Left lung (tissue), 4 donors: ENCODE measurements at regions not wholly inside any gene's neighbourhood (a gene's known extent, or its start where the extent isn't known, plus 50 kb on each side); places are given as distances from the start of the nearest gene placed in this dataset.

Experiments used
- ATAC-seq: fragments of 200-7000 bp; cut with Tn5 transposase; one replicate; pipeline ENCODE4 v1.9.1; 2020; ENCODE audit warnings: moderate library complexity
- DNase-seq, 4 donors: peaks; one replicate each; pipeline ENCODE4 v3.0.0-alpha.2; 2013 to 2020
- H3K27ac ChIP-seq, 2 donors: fragments of 200-600 bp; sonication (generic) in 1 of 2; one replicate each; pipeline versions ENCODE4 v1.5.0 to v1.8.0; 2020 to 2021
- H3K27me3 ChIP-seq, 2 donors: fragments of 200-600 bp; sonication (generic) in 1 of 2; one replicate each; pipeline versions ENCODE4 v1.5.0 to v1.8.0; 2020 to 2021
- H3K36me3 ChIP-seq, 2 donors: fragments of 200-600 bp; sonication (generic) in 1 of 2; one replicate each; pipeline versions ENCODE4 v1.5.0 to v1.8.0; 2020 to 2021
- H3K4me1 ChIP-seq, 2 donors: fragments of 200-600 bp; one replicate each; pipeline ENCODE4 v1.8.0; 2021
- H3K4me3 ChIP-seq, 2 donors: fragments of 200-600 bp; sonication (generic) in 1 of 2; one replicate each; pipeline versions ENCODE4 v1.5.0 to v1.8.0; 2020 to 2021; ENCODE audit warnings: mild to moderate bottlenecking in 1 of 2
- H3K9me3 ChIP-seq, 2 donors: fragments of 200-600 bp; sonication (generic) in 1 of 2; one replicate each; pipeline versions ENCODE4 v1.5.0 to v1.8.0; 2020 to 2021
- intact Hi-C, 2 donors: fragments of 100-400 bp; cut with DNase I; formaldehyde crosslinking; loops; one replicate each; pipeline versions ENCODE4 v1.11.2 to v1.14.2; 2022
- TF ChIP-seq, protein P1 (sequence below), 2 donors: fragments of 200-600 bp; sonication (generic) in 1 of 2; IDR thresholded peaks; one replicate each; pipeline versions ENCODE4 v1.5.0 to v1.8.0; 2021; ENCODE audit warnings: antibody characterized with exemption in 2 of 2
- donor health status: DM: no; HTN: yes; CAD: no.
- donor health status: DM: no; HTN: no; CAD: no.

DNA sequence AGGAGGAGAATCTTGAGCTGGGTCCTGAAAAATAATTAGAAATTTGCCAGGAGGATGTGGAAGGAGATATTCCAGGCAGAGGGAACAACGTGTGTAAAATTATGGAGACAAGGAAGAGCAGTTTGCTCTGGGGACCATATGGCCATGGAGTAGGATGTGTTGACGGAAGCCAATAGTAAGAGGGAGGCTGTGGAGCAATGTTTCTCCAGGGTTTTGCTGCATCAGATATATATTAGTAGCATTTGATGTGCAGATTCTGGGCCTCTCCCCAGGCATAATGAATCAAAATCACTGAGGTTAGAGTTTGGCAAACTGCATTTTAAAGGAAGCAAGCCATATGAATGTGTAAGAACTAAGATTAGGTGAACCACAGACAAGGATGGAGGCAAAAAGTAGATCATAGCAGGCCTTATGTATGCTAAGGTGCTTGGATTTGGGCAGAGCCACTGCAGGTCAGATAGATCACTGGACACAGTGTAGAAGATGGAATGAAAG lies 192.9 kb upstream of the IL12A start:
- H3K27ac ChIP-seq = peak overlapping the region in 1 of 2 donors; percentile 76
- intact Hi-C loops = no loop called here

DNA sequence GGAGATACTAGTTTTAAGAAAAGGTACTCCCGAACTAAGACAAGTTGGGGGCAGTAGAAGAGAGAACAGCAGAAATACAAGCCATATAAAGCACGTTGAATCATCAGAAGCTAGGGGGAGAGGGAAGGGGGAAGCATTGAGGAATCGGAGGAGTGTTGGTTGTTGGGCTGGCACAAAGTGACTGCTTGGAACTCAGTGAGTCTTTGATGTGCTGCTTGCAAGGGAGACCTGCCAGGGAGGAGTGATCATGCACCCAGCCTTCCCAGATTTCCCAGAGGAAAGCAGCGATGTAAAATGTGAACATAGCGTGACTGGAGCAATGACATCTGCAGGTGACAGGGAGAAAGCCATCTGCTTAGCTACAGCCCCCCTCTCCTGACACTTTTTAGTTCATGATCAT lies 192.4 kb upstream of the IL12A start:
- no peak for ATAC-seq
- intact Hi-C loops = no loop called here
- no peak overlapping the region for H3K4me3 ChIP-seq

More for the DNA sequence above, 192.9 kb upstream of the IL12A start:
- H3K9me3 ChIP-seq = no peaks in the 10 kb centered on the region
- ATAC-seq (no peak), DNase-seq (no peak)
- H3K36me3 ChIP-seq = no peaks in the 10 kb centered on the region
- no peaks in the 10 kb centered on the region for H3K27me3 ChIP-seq
- H3K4me3 ChIP-seq = no peak overlapping the region
- TF ChIP-seq, protein P1, sequence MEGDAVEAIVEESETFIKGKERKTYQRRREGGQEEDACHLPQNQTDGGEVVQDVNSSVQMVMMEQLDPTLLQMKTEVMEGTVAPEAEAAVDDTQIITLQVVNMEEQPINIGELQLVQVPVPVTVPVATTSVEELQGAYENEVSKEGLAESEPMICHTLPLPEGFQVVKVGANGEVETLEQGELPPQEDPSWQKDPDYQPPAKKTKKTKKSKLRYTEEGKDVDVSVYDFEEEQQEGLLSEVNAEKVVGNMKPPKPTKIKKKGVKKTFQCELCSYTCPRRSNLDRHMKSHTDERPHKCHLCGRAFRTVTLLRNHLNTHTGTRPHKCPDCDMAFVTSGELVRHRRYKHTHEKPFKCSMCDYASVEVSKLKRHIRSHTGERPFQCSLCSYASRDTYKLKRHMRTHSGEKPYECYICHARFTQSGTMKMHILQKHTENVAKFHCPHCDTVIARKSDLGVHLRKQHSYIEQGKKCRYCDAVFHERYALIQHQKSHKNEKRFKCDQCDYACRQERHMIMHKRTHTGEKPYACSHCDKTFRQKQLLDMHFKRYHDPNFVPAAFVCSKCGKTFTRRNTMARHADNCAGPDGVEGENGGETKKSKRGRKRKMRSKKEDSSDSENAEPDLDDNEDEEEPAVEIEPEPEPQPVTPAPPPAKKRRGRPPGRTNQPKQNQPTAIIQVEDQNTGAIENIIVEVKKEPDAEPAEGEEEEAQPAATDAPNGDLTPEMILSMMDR (IDR thresholded peaks at IDR 0.05) = no peak
- peaks cover 3 to 28% of the 10 kb centered on the region in 2 donors for H3K4me1 ChIP-seq

DNA sequence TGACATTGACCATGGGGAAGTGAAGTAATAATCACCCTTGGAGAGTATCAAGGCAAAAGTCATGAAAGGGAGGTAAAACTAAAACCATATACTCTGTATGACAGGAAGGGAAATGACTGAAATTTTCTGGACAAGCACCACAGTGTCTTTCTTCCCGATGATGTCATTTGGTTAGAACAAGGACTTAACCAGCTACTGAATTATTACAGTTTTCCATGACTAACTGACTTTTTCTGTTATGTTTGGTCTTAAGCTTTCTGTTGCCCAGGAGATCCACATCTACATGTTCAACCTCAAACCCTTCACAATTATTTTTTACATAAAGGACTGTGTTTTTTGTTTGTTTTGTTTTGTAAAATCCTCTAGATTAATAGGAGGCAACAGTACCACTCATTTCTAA lies 191.9 kb upstream of the IL12A start:
- no peaks in the 10 kb centered on the region for H3K27me3 ChIP-seq
- H3K4me3 ChIP-seq = no peak overlapping the region
- ATAC-seq (peak; percentile 32), DNase-seq (no peak)
- TF ChIP-seq, protein P1 (IDR thresholded peaks at IDR 0.05) = no peak
- H3K9me3 ChIP-seq = no peaks in the 10 kb centered on the region
- no peaks in the 10 kb centered on the region for H3K36me3 ChIP-seq
- H3K27ac ChIP-seq = peak overlapping the region; percentile 51 to 76
- H3K4me1 ChIP-seq = peaks cover 3 to 28% of the 10 kb centered on the region in 2 donors
- intact Hi-C loops = no loop called here

More for the DNA sequence above, 192.4 kb upstream of the IL12A start:
- TF ChIP-seq, protein P1 (IDR thresholded peaks at IDR 0.05) = no peak
- Histone ChIP-seq H3K27me3 (no peaks in the 10 kb centered on the region), H3K9me3 (no peaks in the 10 kb centered on the region), H3K27ac (peak overlapping the region in 1 of 2 donors; percentile 76), H3K4me1 (peaks cover 3 to 28% of the 10 kb centered on the region in 2 donors), H3K36me3 (no peaks in the 10 kb centered on the region)
- no peak for DNase-seq

DNA sequence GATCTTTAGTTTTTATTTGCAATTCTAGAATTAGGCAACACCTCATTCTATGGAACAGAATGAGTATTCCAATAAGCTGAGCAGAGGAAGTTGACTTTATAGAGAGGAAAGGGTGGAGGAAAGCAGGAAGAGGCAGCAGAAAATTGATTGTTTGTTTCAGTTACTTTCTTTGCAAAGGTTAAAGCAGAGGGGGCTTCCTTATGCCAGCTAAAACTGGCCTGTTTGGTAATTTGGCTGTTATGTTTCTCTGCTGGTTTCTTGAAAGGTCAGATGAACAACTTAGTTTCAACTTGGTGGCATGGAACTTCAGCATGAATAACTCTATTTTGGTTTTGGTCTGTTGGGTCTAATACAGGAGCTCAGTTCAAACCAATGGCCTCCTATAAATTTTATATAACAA lies 190.9 kb upstream of the IL12A start:
- Histone ChIP-seq H3K27ac (peak overlapping the region; percentile 51 to 76), H3K9me3 (no peaks in the 10 kb centered on the region), H3K4me3 (no peak overlapping the region), H3K36me3 (no peaks in the 10 kb centered on the region), H3K4me1 (peaks cover 3 to 28% of the 10 kb centered on the region in 2 donors), H3K27me3 (no peaks in the 10 kb centered on the region)
- TF ChIP-seq, protein P1 (IDR thresholded peaks at IDR 0.05) = no peak
- DNase-seq (no peak), ATAC-seq (no peak)
- intact Hi-C loops = no loop called here

DNA sequence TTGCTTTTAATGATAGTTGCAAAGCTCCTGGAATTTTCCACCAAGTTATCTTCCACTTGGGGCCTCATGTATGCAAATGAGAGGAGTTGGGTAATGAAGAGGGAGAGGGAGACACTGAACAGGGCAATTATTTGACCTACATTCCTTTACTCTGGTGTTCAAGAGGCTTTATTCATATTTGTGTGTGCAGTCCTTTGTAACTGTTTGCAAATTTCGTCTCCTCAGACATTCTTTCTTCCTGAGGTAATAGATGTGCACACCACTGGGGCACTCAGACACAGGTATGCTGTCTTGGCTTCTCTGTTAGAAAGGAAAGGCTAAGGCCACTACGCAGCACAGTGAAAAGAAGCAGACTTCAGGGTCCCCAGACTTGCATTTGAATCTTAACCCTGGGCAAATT lies 189.7 kb upstream of the IL12A start:
- peak; percentile 90 for ATAC-seq
- Histone ChIP-seq H3K27me3 (no peaks in the 10 kb centered on the region), H3K4me3 (no peak overlapping the region), H3K9me3 (no peaks in the 10 kb centered on the region), H3K4me1 (peaks cover 3 to 28% of the 10 kb centered on the region in 2 donors), H3K36me3 (no peaks in the 10 kb centered on the region), H3K27ac (peak overlapping the region; percentile 59 to 76)
- DNase-seq = no peak
- intact Hi-C loops = no loop called here
- TF ChIP-seq, protein P1 (IDR thresholded peaks at IDR 0.05) = no peak
